ENCODE measurements at regions not wholly inside any gene's neighbourhood (a gene's known extent, or its start where the extent isn't known, plus 50 kb on each side); places are given as distances from the start of the nearest gene placed in this dataset.

GRCh38 chr6:15079288-15079817 lies 166.5 kb upstream of the JARID2 start:
- no peaks in the 10 kb centered on the region for H3K36me3 ChIP-seq (ENCODE audit: insufficient read depth)
- H2AFZ ChIP-seq: peak overlapping the region; percentile 83
- H3K27ac Mint-ChIP-seq: peak overlapping the region; percentile 42
- H3K4me3 Mint-ChIP-seq: no peak overlapping the region; the same call in 2 of the 3 replicates
- peaks cover 34% of the 10 kb centered on the region for H3K4me1 Mint-ChIP-seq
- peaks cover 8% of the 10 kb centered on the region for H3K27me3 Mint-ChIP-seq (ENCODE audit: insufficient read depth, low read depth, poor library complexity)
- no peak overlapping the region for H3K4me2 ChIP-seq
- no peaks in the 10 kb centered on the region for H3K79me2 ChIP-seq (replicated peaks; ENCODE audit: insufficient read depth)
- ATAC-seq (no peak), DNase-seq (ENCODE audit: low spot score) (no peak)
- peaks cover 4% of the 10 kb centered on the region; the same call in 2 of the 3 replicates for H3K36me3 Mint-ChIP-seq (ENCODE audit: low read depth)
- no peaks in the 10 kb centered on the region for H4K20me1 ChIP-seq (replicated peaks; ENCODE audit: insufficient read depth)
- peaks cover 7% of the 10 kb centered on the region for H3K9me3 Mint-ChIP-seq
- H3K4me3 ChIP-seq: no peak overlapping the region
- H3K9me2 ChIP-seq (ENCODE audit: insufficient read depth): no peaks in the 10 kb centered on the region
- H3K4me1 ChIP-seq (ENCODE audit: insufficient read depth): peaks cover 31% of the 10 kb centered on the region
- no peaks in the 10 kb centered on the region; the same call in 1 of the 2 replicates for H3F3A ChIP-seq (replicated peaks; ENCODE audit: low read depth)
- TF ChIP-seq NANOG (IDR thresholded peaks at IDR 0.05; ENCODE audit: borderline replicate concordance): no peak
- no peak for TF ChIP-seq CTCF (conservative IDR thresholded peaks at IDR 0.05; ENCODE audit: low read depth in 2 of 2)
- TF ChIP-seq POLR2AphosphoS5 (IDR thresholded peaks at IDR 0.05; ENCODE audit: low read depth): no peak
- TF ChIP-seq ZNF331 (CRISPR knock-in tag; IDR thresholded peaks at IDR 0.05; ENCODE audit: low read depth): no peak
- no peak for TF ChIP-seq STAT1 (IDR thresholded peaks at IDR 0.05; ENCODE audit: unreplicated experiment)
- no peak for TF ChIP-seq ZNF114 (CRISPR knock-in tag; IDR thresholded peaks at IDR 0.05)
- TF ChIP-seq EZH2 (IDR thresholded peaks at IDR 0.05; ENCODE audit: low read depth, unreplicated experiment): no peak
- H3K27me3 ChIP-seq (ENCODE audit: insufficient read depth): no peaks in the 10 kb centered on the region
- H3K27ac ChIP-seq (ENCODE audit: low read depth): peak overlapping the region; percentile 57

- H3K27ac Mint-ChIP-seq: peak overlapping the region; percentile 56; the same call in 1 of the 2 replicates
- TF ChIP-seq POLR2AphosphoS5 (IDR thresholded peaks at IDR 0.05; ENCODE audit: low read depth) (no peak), ZNF462 (CRISPR knock-in tag; IDR thresholded peaks at IDR 0.05) (no peak), REST (IDR thresholded peaks at IDR 0.05; ENCODE audit: unreplicated experiment) (no peak), CREB1 (CRISPR knock-in tag; IDR thresholded peaks at IDR 0.05; ENCODE audit: low read depth) (no peak)
Measured at GRCh38 chr6:15080895-15081294, 165.0 kb upstream of the JARID2 start.

More at GRCh38 chr6:15080895-15081294, 165.0 kb upstream of the JARID2 start:
- Histone ChIP-seq H2AFZ (no peak overlapping the region), H3K36me3 (ENCODE audit: insufficient read depth) (no peaks in the 10 kb centered on the region), H3K79me2 (replicated peaks; ENCODE audit: insufficient read depth) (no peaks in the 10 kb centered on the region), H3K4me3 (no peak overlapping the region), H3K4me2 (no peak overlapping the region), H3K27me3 (ENCODE audit: insufficient read depth) (no peaks in the 10 kb centered on the region), H3K9me2 (ENCODE audit: insufficient read depth) (0 out of 2 replicates have a peak, but pooled peaks cover 2% of the 10 kb centered on the region), H4K20me1 (replicated peaks; ENCODE audit: insufficient read depth) (no peaks in the 10 kb centered on the region), H3F3A (replicated peaks; ENCODE audit: low read depth) (no peaks in the 10 kb centered on the region; the same call in 1 of the 2 replicates), H3K27ac (ENCODE audit: low read depth) (no peak overlapping the region), H3K4me1 (ENCODE audit: insufficient read depth) (peaks cover 31% of the 10 kb centered on the region)
- Mint-ChIP-seq H3K4me3 (no peak overlapping the region), H3K27me3 (ENCODE audit: insufficient read depth, low read depth, poor library complexity) (peaks cover 8% of the 10 kb centered on the region), H3K36me3 (ENCODE audit: low read depth) (no peaks in the 10 kb centered on the region; the same call in 2 of the 3 replicates), H3K9me3 (no peaks in the 10 kb centered on the region), H3K4me1 (peaks cover 32% of the 10 kb centered on the region)
- ATAC-seq (no peak), DNase-seq (ENCODE audit: low spot score) (no peak)
